ENCODE measurements at regions not wholly inside any gene's neighbourhood (a gene's known extent, or its start where the extent isn't known, plus 50 kb on each side); places are given as distances from the start of the nearest gene placed in this dataset.

DNA sequence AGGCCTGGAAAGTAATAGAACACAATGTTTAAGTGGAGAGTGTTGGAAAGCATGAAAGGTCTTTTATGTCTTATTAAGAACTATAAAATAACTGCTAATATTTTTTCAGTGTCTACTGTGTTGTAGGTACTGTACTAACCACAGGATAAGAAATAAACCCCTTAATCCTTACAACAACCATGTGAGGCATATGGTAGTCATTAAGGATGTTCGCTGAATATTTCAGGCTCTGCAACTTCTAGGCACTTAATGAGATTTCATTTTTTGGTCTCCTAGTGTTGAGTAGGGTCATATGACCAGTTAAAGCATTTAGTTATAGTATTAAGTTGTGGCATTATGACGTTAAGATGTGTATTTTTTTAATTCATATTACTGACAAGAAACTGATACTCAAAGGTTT lies 346.6 kb upstream of the KCNH7 start:
- H3K4me1 Mint-ChIP-seq: no peaks in the 10 kb centered on the region
- H3K36me3 ChIP-seq (replicated peaks in 1 of 2; ENCODE audit: control extremely low read depth in 1 of 2, control insufficient read depth in 1 of 2, extremely low read depth in 1 of 2, insufficient read depth in 2 of 2, low read length in 1 of 2): no peaks in the 10 kb centered on the region
- no peak overlapping the region for H3K27ac ChIP-seq (ENCODE audit: low read length in 2 of 2)
- POLR2A ChIA-PET: no interaction called here
- CTCF ChIA-PET: interaction anchor here (1.2 to 1.6 kb wide), 2 partner anchors 9 to 14 kb away, joined by 3 to 4 read pairs; no protein-coding TSS in a partner anchor
- no peaks in the 10 kb centered on the region for H3K79me2 ChIP-seq (ENCODE audit: control insufficient read depth, insufficient read depth, low read length)
- H3K9me3 Mint-ChIP-seq (ENCODE audit: insufficient read depth): no peaks in the 10 kb centered on the region
- no peaks in the 10 kb centered on the region for H3K4me1 ChIP-seq (ENCODE audit: control insufficient read depth in 2 of 2, insufficient read depth in 2 of 2, low read length in 2 of 2)
- no peak overlapping the region for H2AFZ ChIP-seq (ENCODE audit: insufficient read depth, low read depth, low read length, poor library complexity, severe bottlenecking)
- no peaks in the 10 kb centered on the region for H3K27me3 ChIP-seq (replicated peaks in 1 of 4; ENCODE audit: control extremely low read depth in 1 of 4, control insufficient read depth in 3 of 4, insufficient read depth in 4 of 4, low read length in 3 of 4)
- H3K9me3 ChIP-seq (ENCODE audit: control extremely low read depth in 1 of 3, control insufficient read depth in 2 of 3, insufficient read depth in 1 of 3, low read length in 2 of 3): no peaks in the 10 kb centered on the region
- H3K4me3 Mint-ChIP-seq: no peak overlapping the region
- no peak overlapping the region for H3K4me3 ChIP-seq (ENCODE audit: control extremely low read depth in 1 of 5, extremely low read depth in 1 of 5, insufficient read depth in 1 of 5, low read depth in 2 of 5, low read length in 4 of 5)
- ATAC-seq (ENCODE audit: low read depth): no peak
- no peak overlapping the region for H3K9ac ChIP-seq (ENCODE audit: low read length)
- intact Hi-C loops (cut with micrococcal nuclease): no loop called here
- no peaks in the 10 kb centered on the region for H4K20me1 ChIP-seq (ENCODE audit: control insufficient read depth, insufficient read depth, low read length, poor library complexity, severe bottlenecking)
- H3K27me3 Mint-ChIP-seq: no peaks in the 10 kb centered on the region
- no peak overlapping the region for H3K27ac Mint-ChIP-seq
- WGBS (ENCODE audit: insufficient coverage): no CpG with 5 or more reads among the region's 2 CpGs
- no peak for DNase-seq
- TF ChIP-seq, protein P1, sequence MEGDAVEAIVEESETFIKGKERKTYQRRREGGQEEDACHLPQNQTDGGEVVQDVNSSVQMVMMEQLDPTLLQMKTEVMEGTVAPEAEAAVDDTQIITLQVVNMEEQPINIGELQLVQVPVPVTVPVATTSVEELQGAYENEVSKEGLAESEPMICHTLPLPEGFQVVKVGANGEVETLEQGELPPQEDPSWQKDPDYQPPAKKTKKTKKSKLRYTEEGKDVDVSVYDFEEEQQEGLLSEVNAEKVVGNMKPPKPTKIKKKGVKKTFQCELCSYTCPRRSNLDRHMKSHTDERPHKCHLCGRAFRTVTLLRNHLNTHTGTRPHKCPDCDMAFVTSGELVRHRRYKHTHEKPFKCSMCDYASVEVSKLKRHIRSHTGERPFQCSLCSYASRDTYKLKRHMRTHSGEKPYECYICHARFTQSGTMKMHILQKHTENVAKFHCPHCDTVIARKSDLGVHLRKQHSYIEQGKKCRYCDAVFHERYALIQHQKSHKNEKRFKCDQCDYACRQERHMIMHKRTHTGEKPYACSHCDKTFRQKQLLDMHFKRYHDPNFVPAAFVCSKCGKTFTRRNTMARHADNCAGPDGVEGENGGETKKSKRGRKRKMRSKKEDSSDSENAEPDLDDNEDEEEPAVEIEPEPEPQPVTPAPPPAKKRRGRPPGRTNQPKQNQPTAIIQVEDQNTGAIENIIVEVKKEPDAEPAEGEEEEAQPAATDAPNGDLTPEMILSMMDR (IDR thresholded peaks at IDR 0.05): no peak
- TF ChIP-seq EZH2 (IDR thresholded peaks at IDR 0.05; ENCODE audit: borderline replicate concordance, insufficient read depth, low read depth, low read length, poor library complexity, severe bottlenecking): no peak
- no peak overlapping the region for H3K4me2 ChIP-seq (replicated peaks; ENCODE audit: low read depth, low read length, poor library complexity, severe bottlenecking)

DNA sequence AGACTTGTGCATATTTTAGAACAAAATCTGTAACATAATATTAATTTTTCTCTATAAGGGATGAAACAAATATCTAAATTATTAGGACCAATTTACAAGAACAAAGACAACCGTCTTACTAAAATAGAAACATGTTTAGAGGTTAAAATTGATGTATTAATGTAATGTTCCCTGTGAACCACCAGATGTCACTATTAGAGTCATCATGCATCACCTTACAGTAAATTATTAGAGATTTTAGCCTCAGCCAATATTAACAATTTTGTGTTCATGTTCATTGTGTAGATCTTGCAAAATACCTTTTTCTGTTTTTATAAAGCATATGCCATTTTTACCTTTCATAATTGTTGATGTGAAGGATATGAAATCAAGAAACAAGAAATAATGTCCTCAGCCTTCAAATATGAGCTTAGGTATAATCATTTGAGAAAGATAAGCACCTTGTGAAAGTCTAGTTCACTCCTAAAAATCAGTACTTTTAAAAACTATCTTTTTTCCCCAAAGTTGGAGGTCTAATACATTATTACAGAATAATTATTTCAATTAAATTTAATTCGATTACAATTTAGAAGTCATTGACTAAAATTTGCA lies 344.3 kb upstream of the KCNH7 start:
- H3K9me3 Mint-ChIP-seq (ENCODE audit: insufficient read depth): no peaks in the 10 kb centered on the region
- WGBS (ENCODE audit: insufficient coverage): no CpG with 5 or more reads among the region's 2 CpGs
- Histone ChIP-seq H3K27me3 (replicated peaks in 1 of 4; ENCODE audit: control extremely low read depth in 1 of 4, control insufficient read depth in 3 of 4, insufficient read depth in 4 of 4, low read length in 3 of 4) (no peaks in the 10 kb centered on the region), H3K4me3 (ENCODE audit: control extremely low read depth in 1 of 5, extremely low read depth in 1 of 5, insufficient read depth in 1 of 5, low read depth in 2 of 5, low read length in 4 of 5) (no peak overlapping the region), H2AFZ (ENCODE audit: insufficient read depth, low read depth, low read length, poor library complexity, severe bottlenecking) (no peak overlapping the region), H3K27ac (ENCODE audit: low read length in 2 of 2) (no peak overlapping the region), H3K9ac (ENCODE audit: low read length) (no peak overlapping the region), H3K79me2 (ENCODE audit: control insufficient read depth, insufficient read depth, low read length) (no peaks in the 10 kb centered on the region), H3K4me1 (ENCODE audit: control insufficient read depth in 2 of 2, insufficient read depth in 2 of 2, low read length in 2 of 2) (no peaks in the 10 kb centered on the region), H3K36me3 (replicated peaks in 1 of 2; ENCODE audit: control extremely low read depth in 1 of 2, control insufficient read depth in 1 of 2, extremely low read depth in 1 of 2, insufficient read depth in 2 of 2, low read length in 1 of 2) (no peaks in the 10 kb centered on the region), H3K9me3 (ENCODE audit: control extremely low read depth in 1 of 3, control insufficient read depth in 2 of 3, insufficient read depth in 1 of 3, low read length in 2 of 3) (no peaks in the 10 kb centered on the region), H4K20me1 (ENCODE audit: control insufficient read depth, insufficient read depth, low read length, poor library complexity, severe bottlenecking) (no peaks in the 10 kb centered on the region), H3K4me2 (replicated peaks; ENCODE audit: low read depth, low read length, poor library complexity, severe bottlenecking) (no peak overlapping the region)
- ChIA-PET POLR2A (no interaction called here), CTCF (interaction anchor here (0.6 to 2.0 kb wide), 7 partner anchors 8 to 1355 kb away, joined by 3 to 15 read pairs (median 5); no protein-coding TSS in a partner anchor)
- ATAC-seq (ENCODE audit: low read depth) (no peak), DNase-seq (no peak)
- TF ChIP-seq EZH2 (IDR thresholded peaks at IDR 0.05; ENCODE audit: borderline replicate concordance, insufficient read depth, low read depth, low read length, poor library complexity, severe bottlenecking): no peak
- TF ChIP-seq, protein P1 (IDR thresholded peaks at IDR 0.05): peak; percentile 68
- intact Hi-C loops (cut with micrococcal nuclease): no loop called here
- H3K27me3 Mint-ChIP-seq: no peaks in the 10 kb centered on the region
- no peak overlapping the region for H3K27ac Mint-ChIP-seq
- no peak overlapping the region for H3K4me3 Mint-ChIP-seq
- H3K4me1 Mint-ChIP-seq: no peaks in the 10 kb centered on the region
